Esophagus muscularis mucosa (tissue), 4 donors: ENCODE measurements at regions not wholly inside any gene's neighbourhood (a gene's known extent, or its start where the extent isn't known, plus 50 kb on each side); places are given as distances from the start of the nearest gene placed in this dataset.

ENCODE experiments used
- DNase-seq: peaks from one replicate; pipeline ENCODE4 v3.0.0-alpha.2; 2017; ENCODE audit errors: extremely low spot score
- H3K27ac ChIP-seq, 4 donors: fragments of 200-600 bp; sonication (generic); replicated peaks in 1 of 4; 1 replicate in 3 of 4; 2 replicates in 1 of 4; pipeline ENCODE4 v1.5.1; 2016 to 2019; ENCODE audit warnings: mild to moderate bottlenecking in 1 of 4
- H3K27me3 ChIP-seq, 4 donors: fragments of 200-600 bp; sonication (generic); one replicate each; pipeline versions ENCODE4 v1.5.1 to v1.6.0; 2016 to 2019
- H3K36me3 ChIP-seq, 4 donors: fragments of 200-600 bp; sonication (generic); one replicate each; pipeline ENCODE4 v1.5.1; 2016 to 2019
- H3K4me1 ChIP-seq, 4 donors: fragments of 200-600 bp; sonication (generic); one replicate each; pipeline ENCODE4 v1.5.1; 2016 to 2019
- H3K4me3 ChIP-seq, 4 donors: fragments of 200-600 bp; sonication (generic); 1 replicate in 2 of 4; 2 replicates in 2 of 4; pipeline ENCODE4 v1.5.1; 2016 to 2019; ENCODE audit warnings: mild to moderate bottlenecking in 4 of 4, moderate library complexity in 1 of 4
- H3K9me3 ChIP-seq, 4 donors: fragments of 200-600 bp; sonication (generic); 1 replicate in 3 of 4; 2 replicates in 1 of 4; pipeline ENCODE4 v1.5.1; 2016 to 2019
- EP300 ChIP-seq: sonication (generic); formaldehyde crosslinking; IDR thresholded peaks from one replicate; pipeline ENCODE4 v1.6.1; 2017; ENCODE audit warnings: antibody characterized with exemption
- POLR2A ChIP-seq: fragments of 450-650 bp; IDR thresholded peaks from one replicate; pipeline ENCODE4 v1.6.1; 2017; ENCODE audit warnings: antibody characterized with exemption, moderate library complexity, mild to moderate bottlenecking, low read depth
- POLR2AphosphoS5 ChIP-seq, 2 donors: sonication (generic); formaldehyde crosslinking; IDR thresholded peaks; one replicate each; pipeline ENCODE4 v1.6.1; 2017; ENCODE audit warnings: antibody characterized with exemption in 2 of 2
- WGBS: methylation state at CpG from one replicate; pipeline ENCODE4 v1.1.5; 2018; 5-methylcytosine and 5-hydroxymethylcytosine counted together
- intact Hi-C: fragments of 100-400 bp; cut with DNase I; formaldehyde crosslinking; loops from one replicate; pipeline ENCODE4 v1.15.1; 2023
- TF ChIP-seq, protein P1 (sequence below), 3 experiments: fragments of 200-600 bp in 2 of 3; fragments of 450-650 bp in 1 of 3; sonication (generic) in 2 of 3; IDR thresholded peaks; one replicate each; pipeline ENCODE4 v1.5.1; 2017 to 2019; ENCODE audit warnings: antibody characterized with exemption in 3 of 3, mild to moderate bottlenecking in 2 of 3, moderate library complexity in 1 of 3

GRCh38 chr2:81942876-81943275 lies 1638.3 kb upstream of the LRRTM1 start:
- intact Hi-C loops: no loop called here
- Histone ChIP-seq H3K36me3 (no peaks in the 10 kb centered on the region), H3K9me3 (no peaks in the 10 kb centered on the region), H3K4me1 (no peaks in the 10 kb centered on the region), H3K27me3 (no peaks in the 10 kb centered on the region), H3K4me3 (no peak overlapping the region), H3K27ac (no peak overlapping the region)
- no peak for DNase-seq
- 89% methylated on average over 1 of the region's 1 CpG for WGBS
- TF ChIP-seq, protein P1, sequence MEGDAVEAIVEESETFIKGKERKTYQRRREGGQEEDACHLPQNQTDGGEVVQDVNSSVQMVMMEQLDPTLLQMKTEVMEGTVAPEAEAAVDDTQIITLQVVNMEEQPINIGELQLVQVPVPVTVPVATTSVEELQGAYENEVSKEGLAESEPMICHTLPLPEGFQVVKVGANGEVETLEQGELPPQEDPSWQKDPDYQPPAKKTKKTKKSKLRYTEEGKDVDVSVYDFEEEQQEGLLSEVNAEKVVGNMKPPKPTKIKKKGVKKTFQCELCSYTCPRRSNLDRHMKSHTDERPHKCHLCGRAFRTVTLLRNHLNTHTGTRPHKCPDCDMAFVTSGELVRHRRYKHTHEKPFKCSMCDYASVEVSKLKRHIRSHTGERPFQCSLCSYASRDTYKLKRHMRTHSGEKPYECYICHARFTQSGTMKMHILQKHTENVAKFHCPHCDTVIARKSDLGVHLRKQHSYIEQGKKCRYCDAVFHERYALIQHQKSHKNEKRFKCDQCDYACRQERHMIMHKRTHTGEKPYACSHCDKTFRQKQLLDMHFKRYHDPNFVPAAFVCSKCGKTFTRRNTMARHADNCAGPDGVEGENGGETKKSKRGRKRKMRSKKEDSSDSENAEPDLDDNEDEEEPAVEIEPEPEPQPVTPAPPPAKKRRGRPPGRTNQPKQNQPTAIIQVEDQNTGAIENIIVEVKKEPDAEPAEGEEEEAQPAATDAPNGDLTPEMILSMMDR (IDR thresholded peaks at IDR 0.05): no peak
- TF ChIP-seq POLR2AphosphoS5 (IDR thresholded peaks at IDR 0.05) (no peak), EP300 (no peak), POLR2A (no peak)

DNA sequence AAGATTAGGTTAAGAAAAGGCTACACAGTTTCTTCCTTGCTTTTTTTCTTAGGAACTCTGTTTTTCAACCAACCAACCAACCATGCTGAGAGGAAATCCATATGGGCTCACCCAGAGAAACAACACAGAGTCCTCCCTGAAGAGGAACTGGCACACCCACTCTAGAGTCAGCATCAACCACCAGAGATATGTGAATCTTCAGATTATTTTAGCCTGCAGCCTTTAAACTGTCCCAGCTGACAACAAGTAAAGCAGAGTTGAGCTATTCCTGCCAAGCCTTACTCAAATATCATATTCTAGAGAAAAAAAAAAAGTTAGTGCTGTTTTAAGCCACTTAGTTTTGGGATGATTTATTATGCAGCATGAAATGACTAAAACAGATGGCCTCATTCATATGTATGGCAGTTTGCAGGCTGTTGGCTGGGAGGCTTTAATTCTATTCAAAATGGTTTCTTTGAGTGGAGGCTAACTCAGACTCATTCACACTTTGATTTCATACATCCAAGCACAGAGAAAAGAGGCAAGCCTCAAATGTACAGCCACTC lies 1637.7 kb upstream of the LRRTM1 start:
- no peak for DNase-seq
- H3K4me3 ChIP-seq: no peak overlapping the region
- no peaks in the 10 kb centered on the region for H3K9me3 ChIP-seq
- TF ChIP-seq EP300: no peak
- TF ChIP-seq, protein P1 (IDR thresholded peaks at IDR 0.05): no peak
- TF ChIP-seq POLR2AphosphoS5 (IDR thresholded peaks at IDR 0.05): no peak
- TF ChIP-seq POLR2A: no peak
- no peak overlapping the region for H3K27ac ChIP-seq
- H3K27me3 ChIP-seq: no peaks in the 10 kb centered on the region
- no peaks in the 10 kb centered on the region for H3K4me1 ChIP-seq
- intact Hi-C loops: no loop called here
- no peaks in the 10 kb centered on the region for H3K36me3 ChIP-seq

DNA sequence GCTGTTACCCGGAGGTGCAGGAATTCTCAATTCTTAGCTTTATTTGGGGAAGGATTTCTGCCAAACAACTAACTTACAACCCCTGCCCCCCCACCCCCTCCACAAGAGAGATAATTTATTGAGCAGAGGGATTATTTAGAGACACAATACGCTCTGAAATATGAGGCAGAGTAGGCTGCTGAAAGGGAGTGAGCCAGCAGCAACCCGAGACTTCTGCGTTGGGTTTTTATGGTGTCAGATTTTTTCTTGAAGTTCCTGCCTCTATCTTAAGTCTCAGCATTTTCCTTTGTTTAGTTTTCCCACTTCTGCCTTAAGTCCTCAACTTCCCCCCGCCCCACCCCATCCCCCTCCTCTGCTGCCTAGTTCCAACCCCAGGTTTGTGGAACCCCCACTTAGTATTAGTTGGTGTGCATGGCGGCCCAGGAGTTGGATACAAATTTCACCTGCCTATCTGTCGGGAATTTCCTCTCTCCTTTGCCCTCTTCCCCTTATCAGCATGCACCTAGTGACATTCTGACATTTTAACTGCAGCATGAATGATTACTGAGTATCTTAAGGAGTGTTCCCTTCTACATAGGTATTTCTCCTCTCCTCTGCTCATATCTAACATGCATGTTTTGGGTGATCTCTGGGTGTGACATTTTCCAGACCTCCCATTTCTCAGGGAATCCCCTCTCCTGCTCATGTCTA lies 1635.9 kb upstream of the LRRTM1 start:
- H3K27me3 ChIP-seq: no peaks in the 10 kb centered on the region
- H3K4me1 ChIP-seq: no peaks in the 10 kb centered on the region
- H3K4me3 ChIP-seq: no peak overlapping the region
- WGBS: 76% methylated on average over 7 of the region's 7 CpGs
- intact Hi-C loops: no loop called here
- no peaks in the 10 kb centered on the region for H3K36me3 ChIP-seq
- no peak for DNase-seq
- TF ChIP-seq, protein P1 (IDR thresholded peaks at IDR 0.05): no peak
- TF ChIP-seq EP300 (no peak), POLR2AphosphoS5 (IDR thresholded peaks at IDR 0.05) (no peak), POLR2A (no peak)
- H3K9me3 ChIP-seq: no peaks in the 10 kb centered on the region
- no peak overlapping the region for H3K27ac ChIP-seq

- Histone ChIP-seq H3K27me3 (no peaks in the 10 kb centered on the region), H3K27ac (no peak overlapping the region), H3K4me1 (no peaks in the 10 kb centered on the region), H3K9me3 (no peaks in the 10 kb centered on the region), H3K4me3 (no peak overlapping the region), H3K36me3 (no peaks in the 10 kb centered on the region)
- TF ChIP-seq POLR2A (no peak), POLR2AphosphoS5 (IDR thresholded peaks at IDR 0.05) (no peak), EP300 (no peak)
- TF ChIP-seq, protein P1 (IDR thresholded peaks at IDR 0.05): no peak
- 89% methylated on average over 1 of the region's 1 CpG for WGBS
- intact Hi-C loops: no loop called here
- no peak for DNase-seq
These were observed 1633.4 kb upstream of the LRRTM1 start for GRCh38 chr2:81937944-81938343.

- H3K4me1 ChIP-seq: no peaks in the 10 kb centered on the region
- DNase-seq: no peak
- no peak overlapping the region for H3K4me3 ChIP-seq
- H3K27me3 ChIP-seq: no peaks in the 10 kb centered on the region
- no peaks in the 10 kb centered on the region for H3K9me3 ChIP-seq
- 86% methylated on average over 4 of the region's 4 CpGs for WGBS
- H3K36me3 ChIP-seq: no peaks in the 10 kb centered on the region
- TF ChIP-seq, protein P1 (IDR thresholded peaks at IDR 0.05): no peak
- TF ChIP-seq POLR2A: no peak
- TF ChIP-seq EP300: no peak
- no peak for TF ChIP-seq POLR2AphosphoS5 (IDR thresholded peaks at IDR 0.05)
- no peak overlapping the region for H3K27ac ChIP-seq
- intact Hi-C loops: no loop called here
These were observed 1599.0 kb upstream of the LRRTM1 start for GRCh38 chr2:81903534-81903933.
